Adrenal gland (tissue), 9 donors: ENCODE measurements at regions not wholly inside any gene's neighbourhood (a gene's known extent, or its start where the extent isn't known, plus 50 kb on each side); places are given as distances from the start of the nearest gene placed in this dataset.

Source experiments
- DNase-seq, 7 donors: peaks; one replicate each; pipeline ENCODE4 v3.0.0-alpha.2; 2019 to 2020
- H3K27ac ChIP-seq, 5 donors: fragments of 200-600 bp; sonication (generic) in 4 of 5; 1 replicate in 3 of 5; 2 replicates in 2 of 5; pipeline versions ENCODE4 v1.5.1 to v1.8.0; 2016 to 2020; ENCODE audit warnings: mild to moderate bottlenecking in 1 of 5
- H3K27me3 ChIP-seq: fragments of 200-600 bp; 2 replicates; pipeline ENCODE4 v1.8.0; 2021
- H3K36me3 ChIP-seq, 2 donors: fragments of 200-600 bp; replicated peaks in 1 of 2; 1 replicate in 1 of 2; 2 replicates in 1 of 2; pipeline versions ENCODE4 v1.5.1 to v1.8.0; 2018 to 2022
- H3K4me1 ChIP-seq, 2 donors: fragments of 200-600 bp; replicated peaks in 1 of 2; 1 replicate in 1 of 2; 2 replicates in 1 of 2; pipeline versions ENCODE4 v1.5.1 to v1.8.0; 2018 to 2021
- H3K4me3 ChIP-seq, 4 donors: fragments of 200-600 bp; sonication (generic) in 3 of 4; one replicate each; pipeline ENCODE4 v1.5.1; 2016 to 2018
- H3K9me3 ChIP-seq, 3 donors: fragments of 200-600 bp; sonication (generic) in 1 of 3; replicated peaks in 1 of 3; 1 replicate in 2 of 3; 2 replicates in 1 of 3; pipeline versions ENCODE4 v1.5.1 to v1.8.0; 2016 to 2021
- POLR2A ChIP-seq, 2 donors: fragments of 450-650 bp; IDR thresholded peaks; one replicate each; pipeline ENCODE4 v1.6.1; 2017; ENCODE audit warnings: antibody characterized with exemption in 2 of 2, mild to moderate bottlenecking in 2 of 2, moderate library complexity in 1 of 2
- WGBS, 4 donors: extraction: QIAGEN DNeasy Blood & Tissue Kit in 2 of 4; methylation state at CpG; one replicate each; pipeline versions ENCODE4 v1.1.5 to v1.1.7; 2013 to 2017; 5-methylcytosine and 5-hydroxymethylcytosine counted together
- intact Hi-C, 2 donors: fragments of 100-400 bp; cut with DNase I; formaldehyde crosslinking; loops; one replicate each; pipeline versions ENCODE4 v1.14.1 to v1.15.0; 2022 to 2023
- TF ChIP-seq, protein P1 (sequence below), 6 experiments: fragments of 450-650 bp in 4 of 6; fragments of 200-600 bp in 2 of 6; sonication (generic) in 1 of 6; IDR thresholded peaks; 1 replicate in 5 of 6; 2 replicates in 1 of 6; pipeline versions ENCODE4 v1.5.1 to v1.8.0; 2016 to 2021; ENCODE audit warnings: antibody characterized with exemption in 6 of 6, mild to moderate bottlenecking in 2 of 6, moderate library complexity in 1 of 6
- donor health status: healthy with polysubstance abuse.
- donor health status: Bipolar disorder and iron deficiency.
- donor health status: DM: yes; HTN: yes; CAD: no.
- donor health status: DM: no; HTN: no; CAD: no.
- donor health status: DM: no; HTN: no; CAD: no.

GRCh38 chr4:157994863-157995262, 178.0 kb downstream of the GASK1B start:
- peak overlapping the region in 3 of 5 donors; percentile 49 to 72 (median 54) for H3K27ac ChIP-seq
- intact Hi-C loops, result loop anchor here (5.0 kb wide), 1 partner anchor 177 kb away; the partner anchor contains the start of gene GASK1B (in 2 of the 2)
- WGBS, 4 donors, result 26 to 35% (median 30%) methylated on average over 6 of the region's 6 CpGs
- H3K4me3 ChIP-seq, result no peak overlapping the region
- DNase-seq, result peak in 1 of 7 donors; percentile 13
- no peak for TF ChIP-seq POLR2A (IDR thresholded peaks at IDR 0.05)
- no peaks in the 10 kb centered on the region for H3K9me3 ChIP-seq
- H3K27me3 ChIP-seq, result no peaks in the 10 kb centered on the region
- H3K4me1 ChIP-seq, result peaks cover 30 to 47% of the 10 kb centered on the region in 2 donors
- no peaks in the 10 kb centered on the region for H3K36me3 ChIP-seq

DNA sequence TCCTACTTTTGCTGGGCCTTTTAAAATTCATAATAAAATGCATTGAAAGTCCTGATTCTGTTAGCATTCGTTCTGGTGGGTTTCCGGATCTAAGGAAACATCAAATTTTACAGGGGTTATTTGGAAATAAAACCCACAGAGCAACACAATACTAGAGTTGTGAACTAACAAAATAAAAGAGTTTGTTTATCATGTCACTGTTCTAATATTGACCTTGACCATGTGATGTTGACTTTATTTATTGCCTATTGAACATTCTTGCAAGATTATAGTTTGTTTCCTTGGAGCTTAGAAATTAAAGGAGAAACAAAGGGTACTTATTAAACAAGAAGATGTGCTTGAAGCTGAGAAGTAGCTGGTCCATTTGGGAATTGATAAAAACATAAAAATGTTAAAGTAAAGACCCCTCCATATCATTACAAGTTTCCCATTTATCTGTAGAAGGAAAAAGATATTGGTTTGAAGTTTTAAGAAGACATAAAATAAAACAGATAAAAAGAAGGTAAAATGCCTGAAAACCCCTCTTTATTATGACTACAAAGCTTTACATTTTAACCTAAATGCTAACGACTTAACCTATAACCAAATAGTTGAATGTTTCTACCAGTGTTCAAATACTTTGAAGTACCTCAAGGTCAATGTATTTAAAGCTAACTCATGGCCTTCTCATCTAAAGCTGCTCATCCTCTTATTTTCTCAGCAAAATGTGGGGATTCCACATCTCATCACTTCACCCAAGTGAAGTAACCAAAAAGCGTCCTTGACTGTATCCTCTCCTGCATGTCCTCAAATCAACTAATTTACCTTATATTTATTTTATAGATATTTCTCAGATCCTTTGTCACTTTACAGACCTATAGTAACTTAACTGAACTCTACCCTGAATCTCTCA, 179.6 kb downstream of the GASK1B start:
- H3K36me3 ChIP-seq, result no peaks in the 10 kb centered on the region
- intact Hi-C loops, result loop anchor here (5.0 kb wide), 1 partner anchor 179 kb away; the partner anchor contains the start of gene GASK1B (in 2 of the 2)
- peaks cover 30 to 47% of the 10 kb centered on the region in 2 donors for H3K4me1 ChIP-seq
- H3K27me3 ChIP-seq, result no peaks in the 10 kb centered on the region
- H3K9me3 ChIP-seq, result no peaks in the 10 kb centered on the region
- TF ChIP-seq, protein P1, sequence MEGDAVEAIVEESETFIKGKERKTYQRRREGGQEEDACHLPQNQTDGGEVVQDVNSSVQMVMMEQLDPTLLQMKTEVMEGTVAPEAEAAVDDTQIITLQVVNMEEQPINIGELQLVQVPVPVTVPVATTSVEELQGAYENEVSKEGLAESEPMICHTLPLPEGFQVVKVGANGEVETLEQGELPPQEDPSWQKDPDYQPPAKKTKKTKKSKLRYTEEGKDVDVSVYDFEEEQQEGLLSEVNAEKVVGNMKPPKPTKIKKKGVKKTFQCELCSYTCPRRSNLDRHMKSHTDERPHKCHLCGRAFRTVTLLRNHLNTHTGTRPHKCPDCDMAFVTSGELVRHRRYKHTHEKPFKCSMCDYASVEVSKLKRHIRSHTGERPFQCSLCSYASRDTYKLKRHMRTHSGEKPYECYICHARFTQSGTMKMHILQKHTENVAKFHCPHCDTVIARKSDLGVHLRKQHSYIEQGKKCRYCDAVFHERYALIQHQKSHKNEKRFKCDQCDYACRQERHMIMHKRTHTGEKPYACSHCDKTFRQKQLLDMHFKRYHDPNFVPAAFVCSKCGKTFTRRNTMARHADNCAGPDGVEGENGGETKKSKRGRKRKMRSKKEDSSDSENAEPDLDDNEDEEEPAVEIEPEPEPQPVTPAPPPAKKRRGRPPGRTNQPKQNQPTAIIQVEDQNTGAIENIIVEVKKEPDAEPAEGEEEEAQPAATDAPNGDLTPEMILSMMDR (IDR thresholded peaks at IDR 0.05), result no peak
- TF ChIP-seq POLR2A (IDR thresholded peaks at IDR 0.05), result no peak
- peak overlapping the region in 1 of 4 donors; percentile 46 for H3K4me3 ChIP-seq
- 40 to 55% (median 48%) methylated on average over 4 of the region's 4 CpGs for WGBS, 4 donors
- no peak for DNase-seq
- H3K27ac ChIP-seq, result peak overlapping the region; percentile 45 to 86 (median 75)

- TF ChIP-seq, protein P1 (IDR thresholded peaks at IDR 0.05), result peak; percentile 65 to 91 (median 82)
- no peak for TF ChIP-seq POLR2A (IDR thresholded peaks at IDR 0.05)
- intact Hi-C loops, result loop anchor here (5.0 kb wide), 1 partner anchor 180 kb away; the partner anchor contains the start of gene GASK1B (in 2 of the 2)
- H3K27ac ChIP-seq, result peak overlapping the region; percentile 19 to 86 (median 75)
- no peaks in the 10 kb centered on the region for H3K27me3 ChIP-seq
- no peaks in the 10 kb centered on the region for H3K9me3 ChIP-seq
- 1 to 6% (median 2%) methylated on average over 6 of the region's 6 CpGs for WGBS, 4 donors
- peak overlapping the region in 2 of 4 donors; percentile 16 to 46 for H3K4me3 ChIP-seq
- DNase-seq, result peak in 5 of 7 donors; percentile 53 to 76 (median 70)
- peaks cover 30 to 45% of the 10 kb centered on the region in 2 donors for H3K4me1 ChIP-seq
- no peaks in the 10 kb centered on the region for H3K36me3 ChIP-seq
These were observed 180.7 kb downstream of the GASK1B start for GRCh38 chr4:157992038-157992705.

- intact Hi-C loops, result loop anchor here in 1 of 2 donors (10.0 kb wide), 1 partner anchor 266 kb away; no protein-coding TSS in a partner anchor
- Histone ChIP-seq H3K4me1 (peaks cover 12 to 13% of the 10 kb centered on the region in 2 donors), H3K27ac (no peak overlapping the region), H3K27me3 (no peaks in the 10 kb centered on the region), H3K9me3 (no peaks in the 10 kb centered on the region), H3K36me3 (no peaks in the 10 kb centered on the region), H3K4me3 (no peak overlapping the region)
- TF ChIP-seq, protein P1 (IDR thresholded peaks at IDR 0.05), result no peak
- no peak for TF ChIP-seq POLR2A (IDR thresholded peaks at IDR 0.05)
- DNase-seq, result no peak
- 70 to 84% (median 76%) methylated on average over 2 of the region's 2 CpGs for WGBS, 4 donors
These were observed 184.2 kb downstream of the GASK1B start for GRCh38 chr4:157988641-157989040.
